ENCODE measurements at regions not wholly inside any gene's neighbourhood (a gene's known extent, or its start where the extent isn't known, plus 50 kb on each side); places are given as distances from the start of the nearest gene placed in this dataset.

DNA sequence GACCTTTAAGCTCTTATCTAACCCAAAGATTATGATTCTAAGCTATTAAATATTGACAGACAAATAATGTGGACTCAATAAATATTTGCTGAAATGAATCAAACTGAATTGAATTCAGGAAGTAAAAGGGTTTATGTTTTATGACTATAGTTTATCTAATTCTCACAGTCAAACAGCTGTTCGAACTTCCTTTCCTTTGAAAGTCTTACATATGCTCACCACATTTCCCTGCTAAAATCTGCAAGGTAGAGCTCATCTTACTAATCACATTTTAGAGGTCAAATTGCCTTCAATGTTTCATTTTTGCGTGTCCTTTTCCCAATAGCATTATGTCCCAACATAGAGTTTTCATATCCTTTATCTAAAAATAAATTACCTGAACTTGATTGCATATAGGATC is 154.9 kb upstream of the PPP1R3A start:
- no peak for DNase-seq (ENCODE audit: low spot score)
- TF ChIP-seq, protein P1, sequence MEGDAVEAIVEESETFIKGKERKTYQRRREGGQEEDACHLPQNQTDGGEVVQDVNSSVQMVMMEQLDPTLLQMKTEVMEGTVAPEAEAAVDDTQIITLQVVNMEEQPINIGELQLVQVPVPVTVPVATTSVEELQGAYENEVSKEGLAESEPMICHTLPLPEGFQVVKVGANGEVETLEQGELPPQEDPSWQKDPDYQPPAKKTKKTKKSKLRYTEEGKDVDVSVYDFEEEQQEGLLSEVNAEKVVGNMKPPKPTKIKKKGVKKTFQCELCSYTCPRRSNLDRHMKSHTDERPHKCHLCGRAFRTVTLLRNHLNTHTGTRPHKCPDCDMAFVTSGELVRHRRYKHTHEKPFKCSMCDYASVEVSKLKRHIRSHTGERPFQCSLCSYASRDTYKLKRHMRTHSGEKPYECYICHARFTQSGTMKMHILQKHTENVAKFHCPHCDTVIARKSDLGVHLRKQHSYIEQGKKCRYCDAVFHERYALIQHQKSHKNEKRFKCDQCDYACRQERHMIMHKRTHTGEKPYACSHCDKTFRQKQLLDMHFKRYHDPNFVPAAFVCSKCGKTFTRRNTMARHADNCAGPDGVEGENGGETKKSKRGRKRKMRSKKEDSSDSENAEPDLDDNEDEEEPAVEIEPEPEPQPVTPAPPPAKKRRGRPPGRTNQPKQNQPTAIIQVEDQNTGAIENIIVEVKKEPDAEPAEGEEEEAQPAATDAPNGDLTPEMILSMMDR (IDR thresholded peaks at IDR 0.05; ENCODE audit: extremely low read depth, insufficient read depth, missing control alignments): no peak
- in situ Hi-C loops (cut with MboI; ENCODE audit: low pct_unique_long_range_greater_than_20kb, low sequenced_read_pairs, unreplicated experiment): no loop called here

DNA sequence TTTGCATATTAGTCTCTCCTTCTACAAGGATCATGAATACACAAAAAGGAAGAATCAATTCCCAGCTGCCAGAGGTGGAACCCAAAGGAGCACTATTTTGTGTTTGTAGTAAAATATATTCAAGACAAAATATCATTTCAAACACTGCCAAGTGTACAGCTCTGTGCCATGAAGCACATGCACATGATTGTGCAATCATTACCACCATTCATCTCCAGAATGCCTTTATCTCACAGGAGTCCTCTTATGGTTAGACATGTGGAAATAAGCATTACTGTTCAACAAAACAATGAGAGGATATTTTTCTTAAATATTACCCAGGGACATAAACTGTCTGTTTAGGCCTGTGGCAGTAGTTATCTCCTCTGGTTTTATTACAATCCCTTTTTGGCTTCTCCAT is 151.4 kb upstream of the PPP1R3A start:
- in situ Hi-C loops (cut with MboI; ENCODE audit: low pct_unique_long_range_greater_than_20kb, low sequenced_read_pairs, unreplicated experiment): no loop called here
- no peak for DNase-seq (ENCODE audit: low spot score)
- TF ChIP-seq, protein P1 (IDR thresholded peaks at IDR 0.05; ENCODE audit: extremely low read depth, insufficient read depth, missing control alignments): no peak

DNA sequence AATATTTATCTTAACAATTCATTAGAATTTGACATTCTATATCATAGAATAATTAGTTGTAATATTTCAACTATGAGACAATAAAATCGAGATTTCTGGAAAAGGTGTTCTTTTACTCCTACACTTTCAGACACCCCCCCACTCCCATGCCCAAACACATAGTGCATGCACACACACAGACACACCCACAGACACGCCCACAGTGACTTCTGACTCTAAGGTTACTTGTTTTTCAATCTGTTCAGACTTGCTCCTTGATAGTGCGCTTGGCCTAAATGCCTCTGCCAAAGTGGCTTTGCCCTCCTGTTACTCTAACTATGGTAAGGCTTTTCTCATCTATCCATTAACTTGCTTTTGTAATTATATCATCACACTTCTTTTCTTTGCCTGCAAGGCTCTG is 144.0 kb upstream of the PPP1R3A start:
- TF ChIP-seq, protein P1 (IDR thresholded peaks at IDR 0.05; ENCODE audit: extremely low read depth, insufficient read depth, missing control alignments): no peak
- DNase-seq (ENCODE audit: low spot score): no peak
- in situ Hi-C loops (cut with MboI; ENCODE audit: low pct_unique_long_range_greater_than_20kb, low sequenced_read_pairs, unreplicated experiment): no loop called here

DNA sequence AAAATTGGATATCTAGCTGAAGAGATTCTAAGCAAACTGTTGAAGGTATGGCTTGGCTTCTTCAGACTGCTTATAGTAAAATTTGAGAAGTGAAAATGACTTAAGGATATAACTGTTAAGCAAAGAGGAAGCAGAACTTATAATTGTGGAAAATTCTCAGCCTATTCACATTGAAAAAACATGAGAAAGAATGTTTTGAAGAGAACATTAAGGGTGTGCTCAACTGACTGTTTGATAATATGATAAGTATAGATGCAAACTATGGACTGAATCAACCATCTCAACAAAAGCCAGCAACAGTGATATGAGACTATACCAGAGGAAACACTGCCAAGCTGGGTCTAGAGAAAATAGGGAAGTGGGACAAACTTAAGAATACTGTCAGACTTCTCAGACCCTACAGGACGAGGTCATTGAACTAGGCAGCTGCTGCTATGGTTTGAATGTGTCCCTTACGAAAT is 133.1 kb upstream of the PPP1R3A start:
- no peak for DNase-seq (ENCODE audit: low spot score)
- in situ Hi-C loops (cut with MboI; ENCODE audit: low pct_unique_long_range_greater_than_20kb, low sequenced_read_pairs, unreplicated experiment): no loop called here
- TF ChIP-seq, protein P1 (IDR thresholded peaks at IDR 0.05; ENCODE audit: extremely low read depth, insufficient read depth, missing control alignments): no peak

DNA sequence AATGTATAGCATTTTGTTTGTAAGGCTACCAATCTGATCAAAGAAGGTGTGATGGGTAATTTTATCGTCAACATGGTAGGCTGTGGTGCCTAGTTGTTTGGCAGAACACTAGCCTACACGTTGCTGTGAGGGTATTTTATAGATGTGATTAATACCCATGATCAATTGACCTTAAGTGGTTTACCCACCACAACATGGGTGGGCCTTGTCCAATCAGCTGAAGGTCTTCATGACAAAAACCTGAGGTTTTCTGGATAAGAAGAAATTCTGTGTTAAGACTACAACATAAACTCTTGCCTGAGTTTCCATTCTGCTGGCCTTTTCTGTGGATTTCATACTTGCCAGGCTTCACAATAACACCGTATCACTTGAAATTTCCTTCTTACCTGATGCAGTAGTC is 131.8 kb upstream of the PPP1R3A start:
- in situ Hi-C loops (cut with MboI; ENCODE audit: low pct_unique_long_range_greater_than_20kb, low sequenced_read_pairs, unreplicated experiment): no loop called here
- DNase-seq (ENCODE audit: low spot score): no peak
- TF ChIP-seq, protein P1 (IDR thresholded peaks at IDR 0.05; ENCODE audit: extremely low read depth, insufficient read depth, missing control alignments): no peak

DNA sequence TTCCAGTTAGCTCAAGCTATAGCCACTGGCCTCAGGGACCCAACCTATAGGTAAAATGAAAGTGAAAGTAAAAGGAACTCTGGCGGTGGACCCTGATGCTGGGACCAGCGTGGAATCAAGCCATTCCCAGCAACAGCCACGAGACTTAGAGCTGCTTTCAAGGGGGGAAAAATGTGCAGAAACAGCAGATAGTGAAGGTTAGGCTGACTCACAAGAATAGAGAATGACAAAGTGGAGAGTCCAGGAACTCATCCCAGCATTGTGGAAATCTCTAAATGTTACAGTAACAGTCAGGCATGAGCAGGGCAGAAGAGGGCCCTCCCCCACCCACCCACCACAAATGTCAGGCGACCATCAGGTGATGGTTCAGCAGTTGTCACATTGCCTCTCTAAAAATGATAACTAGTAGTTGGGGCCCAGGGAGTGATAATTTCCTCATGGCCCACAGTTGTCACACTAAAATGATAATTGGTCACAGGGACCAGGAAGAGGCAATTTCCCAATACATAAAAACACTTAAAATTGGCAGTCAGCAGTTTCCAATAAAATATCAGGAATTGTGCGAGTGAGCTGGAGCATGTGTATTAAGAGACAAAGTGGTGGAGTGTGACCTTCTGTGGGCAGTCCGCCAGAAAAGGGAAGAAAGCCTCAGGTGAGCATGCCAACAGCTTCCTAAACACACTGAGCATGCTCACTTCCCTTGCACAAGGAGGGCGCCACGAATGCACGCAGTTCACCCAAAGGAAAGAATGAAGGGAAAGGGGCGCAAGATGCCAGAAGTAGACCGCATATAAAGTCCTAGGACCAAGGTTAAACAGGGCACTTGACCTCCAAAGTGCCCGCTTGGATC is 129.8 kb upstream of the PPP1R3A start:
- in situ Hi-C loops (cut with MboI; ENCODE audit: low pct_unique_long_range_greater_than_20kb, low sequenced_read_pairs, unreplicated experiment): no loop called here
- TF ChIP-seq, protein P1 (IDR thresholded peaks at IDR 0.05; ENCODE audit: extremely low read depth, insufficient read depth, missing control alignments): no peak
- no peak for DNase-seq (ENCODE audit: low spot score)

All from GM13977 (cell line).